SK-N-SH treated with all-trans-retinoic acid at 6 μM for 48 hours (cell line): ENCODE measurements at regions not wholly inside any gene's neighbourhood (a gene's known extent, or its start where the extent isn't known, plus 50 kb on each side); places are given as distances from the start of the nearest gene placed in this dataset.

Experiments
- ATAC-seq: fragments of 200-7000 bp; cut with Tn5 transposase; 3 replicates; pipeline ENCODE4 v1.9.1; 2020; ENCODE audit warnings: mild to moderate bottlenecking, moderate library complexity
- ARNTL ChIP-seq: fragments of 450-650 bp; formaldehyde crosslinking; IDR thresholded peaks from 2 replicates; pipeline ENCODE4 v1.5.0; 2020; ENCODE audit warnings: low read depth, mild to moderate bottlenecking, moderate library complexity, borderline replicate concordance
- BACH2 ChIP-seq: fragments of 250-450 bp; sonication (Bioruptor Pico); IDR thresholded peaks from 2 replicates; pipeline ENCODE4 v1.9.0; 2021; ENCODE audit warnings: mild to moderate bottlenecking, borderline replicate concordance
- CSDC2 ChIP-seq: fragments of 250-450 bp; sonication (Bioruptor Pico); IDR thresholded peaks from 2 replicates; pipeline ENCODE4 v1.5.0; 2020; ENCODE audit warnings: mild to moderate bottlenecking, moderate library complexity
- ESRRG ChIP-seq: fragments of 250-450 bp; sonication (Bioruptor Pico); IDR thresholded peaks from 2 replicates; pipeline ENCODE4 v1.6.1; 2021; ENCODE audit warnings: mild to moderate bottlenecking
- GLIS3 ChIP-seq: fragments of 250-450 bp; sonication (Bioruptor Pico); IDR thresholded peaks from 2 replicates; pipeline ENCODE4 v1.5.0; 2020; ENCODE audit warnings: mild to moderate bottlenecking, moderate library complexity
- ISL1 ChIP-seq: fragments of 250-450 bp; sonication (Bioruptor Pico); IDR thresholded peaks from 2 replicates; pipeline ENCODE4 v2.1.2; 2022; ENCODE audit warnings: mild to moderate bottlenecking, moderate library complexity
- OSR1 ChIP-seq: fragments of 250-450 bp; sonication (Bioruptor Pico); IDR thresholded peaks from 2 replicates; pipeline ENCODE4 v1.8.0; 2022; ENCODE audit warnings: moderate library complexity, mild to moderate bottlenecking, inconsistent platforms
- PPARA ChIP-seq: fragments of 250-450 bp; sonication (Bioruptor Pico); IDR thresholded peaks from 2 replicates; pipeline ENCODE4 v1.5.0; 2020; ENCODE audit warnings: mild to moderate bottlenecking, borderline replicate concordance
- RARB ChIP-seq: fragments of 250-450 bp; sonication (Bioruptor Pico); IDR thresholded peaks from 2 replicates; pipeline ENCODE4 v1.8.0; 2021; ENCODE audit warnings: mild to moderate bottlenecking, moderate library complexity
- SNAI2 ChIP-seq: fragments of 250-450 bp; sonication (Bioruptor Pico); IDR thresholded peaks from 2 replicates; pipeline ENCODE4 v1.5.0; 2020; ENCODE audit warnings: mild to moderate bottlenecking, moderate library complexity
- TCF4 ChIP-seq: fragments of 250-450 bp; sonication (Bioruptor Pico); IDR thresholded peaks from 2 replicates; pipeline ENCODE4 v1.8.0; 2021; ENCODE audit warnings: mild to moderate bottlenecking, moderate library complexity, borderline replicate concordance
- TOX ChIP-seq: fragments of 250-450 bp; sonication (Bioruptor Pico); IDR thresholded peaks from 2 replicates; pipeline ENCODE4 v1.8.0; 2021; ENCODE audit warnings: mild to moderate bottlenecking, moderate library complexity, borderline replicate concordance
- ZC3H10 ChIP-seq: fragments of 250-450 bp; sonication (Bioruptor Pico); IDR thresholded peaks from 2 replicates; pipeline ENCODE4 v1.5.1; 2021; ENCODE audit warnings: mild to moderate bottlenecking, moderate library complexity
- ZFP3 ChIP-seq: fragments of 250-450 bp; sonication (Bioruptor Pico); IDR thresholded peaks from 2 replicates; pipeline ENCODE4 v1.5.0; 2020; ENCODE audit warnings: mild to moderate bottlenecking, moderate library complexity
- ZFP30 ChIP-seq: fragments of 450-650 bp; formaldehyde crosslinking; IDR thresholded peaks from 2 replicates; pipeline ENCODE4 v1.5.0; 2022; ENCODE audit warnings: mild to moderate bottlenecking, moderate library complexity
- ZNF565 ChIP-seq: fragments of 450-650 bp; formaldehyde crosslinking; conservative IDR thresholded peaks from 2 replicates; pipeline ENCODE4 v1.5.0; 2020; ENCODE audit warnings: low read depth, mild to moderate bottlenecking, moderate library complexity
- ZNF70 ChIP-seq: fragments of 450-650 bp; formaldehyde crosslinking; IDR thresholded peaks from 2 replicates; pipeline ENCODE4 v1.5.0; 2020; ENCODE audit warnings: mild to moderate bottlenecking, moderate library complexity
- ZNF8 ChIP-seq: fragments of 450-650 bp; formaldehyde crosslinking; IDR thresholded peaks from 2 replicates; pipeline ENCODE4 v1.5.0; 2020; ENCODE audit warnings: mild to moderate bottlenecking, moderate library complexity
- TF ChIP-seq, protein P1 (sequence below): fragments of 250-450 bp; sonication (Bioruptor Pico); IDR thresholded peaks from 2 replicates; pipeline ENCODE4 v1.8.0; 2021; ENCODE audit warnings: low read depth, mild to moderate bottlenecking, moderate library complexity, borderline replicate concordance
- TF ChIP-seq, protein P2 (sequence below): fragments of 250-450 bp; sonication (Bioruptor Pico); IDR thresholded peaks from 2 replicates; pipeline ENCODE4 v1.5.1; 2020; ENCODE audit warnings: low read depth, mild to moderate bottlenecking, moderate library complexity
- TF ChIP-seq, protein P3 (sequence below): fragments of 250-450 bp; sonication (Bioruptor Pico); IDR thresholded peaks from 2 replicates; pipeline ENCODE4 v1.5.0; 2020; ENCODE audit warnings: mild to moderate bottlenecking, moderate library complexity

DNA sequence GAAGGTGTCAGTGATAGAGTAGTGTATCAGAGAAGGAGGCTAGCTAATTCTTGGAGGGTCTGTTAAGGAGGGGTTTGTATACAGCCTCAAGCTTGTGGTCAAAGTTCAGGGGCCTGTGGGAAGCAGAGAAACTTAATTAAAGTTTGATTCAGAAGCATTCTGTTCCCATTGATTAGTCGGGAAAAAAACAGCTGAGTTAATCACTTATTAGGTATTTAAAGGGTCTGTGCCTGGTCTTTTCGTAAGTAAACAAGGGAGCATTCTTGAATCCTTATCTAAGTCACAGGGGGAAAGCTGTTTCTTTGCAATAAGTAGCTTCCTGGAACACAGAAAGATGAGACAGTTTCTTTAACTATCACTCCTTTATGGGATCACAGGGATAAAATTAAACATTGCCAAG is 492.1 kb downstream of the PCDH10 start:
- TF ChIP-seq OSR1 (CRISPR knock-in tag) (no peak), SNAI2 (CRISPR knock-in tag) (no peak), PPARA (no peak), ZNF70 (CRISPR knock-in tag) (no peak), ZNF8 (CRISPR knock-in tag) (no peak), ZFP3 (no peak), ISL1 (CRISPR knock-in tag) (no peak), ZFP30 (CRISPR knock-in tag) (no peak), CSDC2 (CRISPR knock-in tag) (no peak), TOX (no peak), TCF4 (CRISPR knock-in tag) (no peak)
- TF ChIP-seq, protein P1, sequence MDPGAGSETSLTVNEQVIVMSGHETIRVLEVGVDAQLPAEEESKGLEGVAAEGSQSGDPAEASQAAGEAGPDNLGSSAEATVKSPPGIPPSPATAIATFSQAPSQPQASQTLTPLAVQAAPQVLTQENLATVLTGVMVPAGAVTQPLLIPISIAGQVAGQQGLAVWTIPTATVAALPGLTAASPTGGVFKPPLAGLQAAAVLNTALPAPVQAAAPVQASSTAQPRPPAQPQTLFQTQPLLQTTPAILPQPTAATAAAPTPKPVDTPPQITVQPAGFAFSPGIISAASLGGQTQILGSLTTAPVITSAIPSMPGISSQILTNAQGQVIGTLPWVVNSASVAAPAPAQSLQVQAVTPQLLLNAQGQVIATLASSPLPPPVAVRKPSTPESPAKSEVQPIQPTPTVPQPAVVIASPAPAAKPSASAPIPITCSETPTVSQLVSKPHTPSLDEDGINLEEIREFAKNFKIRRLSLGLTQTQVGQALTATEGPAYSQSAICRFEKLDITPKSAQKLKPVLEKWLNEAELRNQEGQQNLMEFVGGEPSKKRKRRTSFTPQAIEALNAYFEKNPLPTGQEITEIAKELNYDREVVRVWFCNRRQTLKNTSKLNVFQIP (CRISPR knock-in tag), result no peak

DNA sequence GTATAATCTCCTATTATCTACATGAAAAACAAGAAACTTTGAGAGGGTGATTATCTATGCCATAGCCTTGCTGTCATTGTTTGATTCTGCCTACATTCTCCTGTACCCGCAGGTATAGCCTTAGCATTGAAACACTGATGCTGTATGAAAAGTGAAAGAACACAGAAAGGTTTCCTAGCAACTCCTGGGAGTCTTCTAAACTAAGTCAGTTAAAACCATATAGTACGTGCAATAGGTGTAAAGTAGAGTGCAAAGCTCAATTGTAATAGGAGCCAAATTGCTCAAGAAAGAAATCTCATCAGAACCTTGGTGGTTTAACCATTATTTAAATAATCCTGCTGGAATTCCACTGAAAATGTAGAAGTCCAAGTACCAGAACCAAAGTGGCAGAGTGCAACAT is 489.7 kb downstream of the PCDH10 start:
- ATAC-seq, result no peak

More for the DNA sequence above, 492.1 kb downstream of the PCDH10 start:
- no peak for ATAC-seq

DNA sequence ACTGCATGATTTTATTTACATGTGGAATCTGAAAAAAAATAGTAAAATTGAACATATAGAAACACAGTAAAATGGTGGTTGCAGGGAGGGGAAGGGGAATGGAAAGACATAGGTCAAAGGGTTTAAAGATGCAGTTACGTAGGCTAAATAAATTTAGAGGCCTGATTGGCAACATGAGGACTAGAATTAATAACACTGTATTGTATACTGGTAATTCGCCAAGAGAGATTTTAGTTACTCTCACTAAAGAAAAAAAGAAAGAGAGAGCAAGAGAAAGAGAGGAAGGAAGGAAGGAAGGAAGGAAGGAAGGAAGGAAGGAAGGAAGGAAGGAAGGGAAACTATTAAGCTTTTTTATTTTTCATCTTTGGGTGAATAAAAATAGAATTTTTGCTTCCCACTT is 488.1 kb downstream of the PCDH10 start:
- no peak for ATAC-seq
- no peak for TF ChIP-seq ZNF70 (CRISPR knock-in tag)
- TF ChIP-seq, protein P2, sequence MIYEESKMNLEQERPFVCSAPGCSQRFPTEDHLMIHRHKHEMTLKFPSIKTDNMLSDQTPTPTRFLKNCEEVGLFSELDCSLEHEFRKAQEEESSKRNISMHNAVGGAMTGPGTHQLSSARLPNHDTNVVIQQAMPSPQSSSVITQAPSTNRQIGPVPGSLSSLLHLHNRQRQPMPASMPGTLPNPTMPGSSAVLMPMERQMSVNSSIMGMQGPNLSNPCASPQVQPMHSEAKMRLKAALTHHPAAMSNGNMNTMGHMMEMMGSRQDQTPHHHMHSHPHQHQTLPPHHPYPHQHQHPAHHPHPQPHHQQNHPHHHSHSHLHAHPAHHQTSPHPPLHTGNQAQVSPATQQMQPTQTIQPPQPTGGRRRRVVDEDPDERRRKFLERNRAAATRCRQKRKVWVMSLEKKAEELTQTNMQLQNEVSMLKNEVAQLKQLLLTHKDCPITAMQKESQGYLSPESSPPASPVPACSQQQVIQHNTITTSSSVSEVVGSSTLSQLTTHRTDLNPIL (CRISPR knock-in tag), result no peak
- TF ChIP-seq, protein P1 (CRISPR knock-in tag), result no peak
- TF ChIP-seq ZFP30 (CRISPR knock-in tag), result no peak
- TF ChIP-seq TCF4 (CRISPR knock-in tag), result no peak
- TF ChIP-seq OSR1 (CRISPR knock-in tag), result no peak
- TF ChIP-seq ARNTL (CRISPR knock-in tag), result no peak
- TF ChIP-seq, protein P3, sequence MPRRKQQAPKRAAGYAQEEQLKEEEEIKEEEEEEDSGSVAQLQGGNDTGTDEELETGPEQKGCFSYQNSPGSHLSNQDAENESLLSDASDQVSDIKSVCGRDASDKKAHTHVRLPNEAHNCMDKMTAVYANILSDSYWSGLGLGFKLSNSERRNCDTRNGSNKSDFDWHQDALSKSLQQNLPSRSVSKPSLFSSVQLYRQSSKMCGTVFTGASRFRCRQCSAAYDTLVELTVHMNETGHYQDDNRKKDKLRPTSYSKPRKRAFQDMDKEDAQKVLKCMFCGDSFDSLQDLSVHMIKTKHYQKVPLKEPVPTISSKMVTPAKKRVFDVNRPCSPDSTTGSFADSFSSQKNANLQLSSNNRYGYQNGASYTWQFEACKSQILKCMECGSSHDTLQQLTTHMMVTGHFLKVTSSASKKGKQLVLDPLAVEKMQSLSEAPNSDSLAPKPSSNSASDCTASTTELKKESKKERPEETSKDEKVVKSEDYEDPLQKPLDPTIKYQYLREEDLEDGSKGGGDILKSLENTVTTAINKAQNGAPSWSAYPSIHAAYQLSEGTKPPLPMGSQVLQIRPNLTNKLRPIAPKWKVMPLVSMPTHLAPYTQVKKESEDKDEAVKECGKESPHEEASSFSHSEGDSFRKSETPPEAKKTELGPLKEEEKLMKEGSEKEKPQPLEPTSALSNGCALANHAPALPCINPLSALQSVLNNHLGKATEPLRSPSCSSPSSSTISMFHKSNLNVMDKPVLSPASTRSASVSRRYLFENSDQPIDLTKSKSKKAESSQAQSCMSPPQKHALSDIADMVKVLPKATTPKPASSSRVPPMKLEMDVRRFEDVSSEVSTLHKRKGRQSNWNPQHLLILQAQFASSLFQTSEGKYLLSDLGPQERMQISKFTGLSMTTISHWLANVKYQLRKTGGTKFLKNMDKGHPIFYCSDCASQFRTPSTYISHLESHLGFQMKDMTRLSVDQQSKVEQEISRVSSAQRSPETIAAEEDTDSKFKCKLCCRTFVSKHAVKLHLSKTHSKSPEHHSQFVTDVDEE, result no peak
- TF ChIP-seq CSDC2 (CRISPR knock-in tag), result no peak
- no peak for TF ChIP-seq ZNF565 (CRISPR knock-in tag)
- TF ChIP-seq SNAI2 (CRISPR knock-in tag), result no peak

More for the DNA sequence above, 489.7 kb downstream of the PCDH10 start:
- no peak for TF ChIP-seq CSDC2 (CRISPR knock-in tag)
- no peak for TF ChIP-seq OSR1 (CRISPR knock-in tag)
- TF ChIP-seq, protein P3, result no peak
- TF ChIP-seq RARB (CRISPR knock-in tag), result no peak
- no peak for TF ChIP-seq TCF4 (CRISPR knock-in tag)
- TF ChIP-seq ZC3H10, result no peak
- no peak for TF ChIP-seq ZNF70 (CRISPR knock-in tag)
- TF ChIP-seq PPARA, result no peak
- TF ChIP-seq GLIS3, result no peak
- no peak for TF ChIP-seq ZFP3
- TF ChIP-seq TOX, result no peak
- TF ChIP-seq, protein P1 (CRISPR knock-in tag), result no peak
- TF ChIP-seq BACH2 (CRISPR knock-in tag), result no peak
- no peak for TF ChIP-seq ZNF565 (CRISPR knock-in tag)
- TF ChIP-seq, protein P2 (CRISPR knock-in tag), result no peak
- TF ChIP-seq ESRRG (CRISPR knock-in tag), result no peak
- no peak for TF ChIP-seq SNAI2 (CRISPR knock-in tag)
- TF ChIP-seq ARNTL (CRISPR knock-in tag), result no peak
- TF ChIP-seq ISL1 (CRISPR knock-in tag), result no peak
